ENCODE measurements at regions not wholly inside any gene's neighbourhood (a gene's known extent, or its start where the extent isn't known, plus 50 kb on each side); places are given as distances from the start of the nearest gene placed in this dataset.

DNA sequence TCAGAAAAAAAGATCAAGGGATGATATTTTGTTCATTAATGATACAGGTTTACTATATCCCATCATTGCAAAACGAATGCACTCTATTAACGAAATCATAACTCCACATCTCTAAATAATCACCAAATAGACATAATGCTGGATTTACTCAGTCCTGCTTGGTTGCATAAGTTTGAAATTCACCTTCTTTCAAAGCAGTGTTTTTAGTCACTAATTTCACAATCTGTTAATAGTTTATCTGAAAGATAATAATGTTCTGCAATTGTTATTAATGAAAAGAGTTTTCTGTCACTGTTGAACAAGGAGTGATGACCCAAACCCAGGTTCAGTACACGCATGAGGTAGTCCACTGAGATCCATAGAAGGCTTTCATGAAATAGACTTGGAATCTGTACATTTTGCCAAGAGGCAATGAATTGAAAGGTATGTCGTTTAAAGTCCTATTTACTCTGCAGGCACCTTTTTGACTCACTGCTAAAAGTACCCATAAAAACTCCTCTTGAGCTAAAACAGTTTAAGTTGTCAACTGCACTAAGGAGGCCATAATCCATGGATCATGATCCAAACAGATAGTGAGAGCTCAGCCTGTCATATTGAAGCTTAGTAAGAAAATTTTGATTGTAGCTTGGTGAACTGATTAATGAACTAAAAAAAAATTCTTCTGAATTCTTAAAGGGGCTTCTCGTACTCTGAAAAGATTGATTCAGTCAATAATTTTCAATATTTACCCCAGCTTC lies 75.6 kb upstream of the MBNL1 start:
- no peak overlapping the region for H3K4me3 ChIP-seq (ENCODE audit: insufficient read depth, low read length)
- no peak overlapping the region for H3K27ac ChIP-seq (ENCODE audit: low read depth, low read length)
- no peaks in the 10 kb centered on the region for H4K20me1 ChIP-seq (ENCODE audit: insufficient read depth, low read length)
- no peaks in the 10 kb centered on the region for H3K79me2 ChIP-seq (ENCODE audit: insufficient read depth, low read length)
- H3K9me3 ChIP-seq (ENCODE audit: low read depth, low read length) = no peaks in the 10 kb centered on the region
- no peak for DNase-seq (ENCODE audit: insufficient read length, low spot score, missing footprints)
- no peak overlapping the region for H3K4me2 ChIP-seq (ENCODE audit: insufficient read depth, low read length)
- no peak for TF ChIP-seq CTCF (IDR thresholded peaks at IDR 0.05; ENCODE audit: extremely low read depth, low read depth, low read length)
- peaks cover 12% of the 10 kb centered on the region for H3K4me1 ChIP-seq (ENCODE audit: insufficient read depth, low read length)
- H3K36me3 ChIP-seq (ENCODE audit: insufficient read depth, low read length) = no peaks in the 10 kb centered on the region
- no peaks in the 10 kb centered on the region for H3K27me3 ChIP-seq (ENCODE audit: insufficient read depth, low read length)
- H2AFZ ChIP-seq (ENCODE audit: low read length) = peak overlapping the region; percentile 66

GRCh38 chr3:152193673-152194267 lies 75.0 kb upstream of the MBNL1 start:
- Histone ChIP-seq H4K20me1 (ENCODE audit: insufficient read depth, low read length) (no peaks in the 10 kb centered on the region), H2AFZ (ENCODE audit: low read length) (peak overlapping the region; percentile 66), H3K4me2 (ENCODE audit: insufficient read depth, low read length) (no peak overlapping the region), H3K4me1 (ENCODE audit: insufficient read depth, low read length) (peaks cover 12% of the 10 kb centered on the region), H3K79me2 (ENCODE audit: insufficient read depth, low read length) (no peaks in the 10 kb centered on the region), H3K27me3 (ENCODE audit: insufficient read depth, low read length) (no peaks in the 10 kb centered on the region), H3K27ac (ENCODE audit: low read depth, low read length) (no peak overlapping the region), H3K4me3 (ENCODE audit: insufficient read depth, low read length) (no peak overlapping the region), H3K9me3 (ENCODE audit: low read depth, low read length) (no peaks in the 10 kb centered on the region), H3K36me3 (ENCODE audit: insufficient read depth, low read length) (no peaks in the 10 kb centered on the region)
- TF ChIP-seq CTCF (IDR thresholded peaks at IDR 0.05; ENCODE audit: extremely low read depth, low read depth, low read length) = no peak
- peak; percentile 31 for DNase-seq (ENCODE audit: insufficient read length, low spot score, missing footprints)

- Histone ChIP-seq H3K27ac (ENCODE audit: low read depth, low read length) (no peak overlapping the region), H3K4me2 (ENCODE audit: insufficient read depth, low read length) (no peak overlapping the region), H2AFZ (ENCODE audit: low read length) (no peak overlapping the region), H3K36me3 (ENCODE audit: insufficient read depth, low read length) (no peaks in the 10 kb centered on the region), H3K4me3 (ENCODE audit: insufficient read depth, low read length) (no peak overlapping the region), H4K20me1 (ENCODE audit: insufficient read depth, low read length) (no peaks in the 10 kb centered on the region), H3K27me3 (ENCODE audit: insufficient read depth, low read length) (no peaks in the 10 kb centered on the region), H3K79me2 (ENCODE audit: insufficient read depth, low read length) (no peaks in the 10 kb centered on the region), H3K9me3 (ENCODE audit: low read depth, low read length) (no peaks in the 10 kb centered on the region), H3K4me1 (ENCODE audit: insufficient read depth, low read length) (peaks cover 12% of the 10 kb centered on the region)
- no peak for DNase-seq (ENCODE audit: insufficient read length, low spot score, missing footprints)
- TF ChIP-seq CTCF (IDR thresholded peaks at IDR 0.05; ENCODE audit: extremely low read depth, low read depth, low read length) = no peak
Measured at GRCh38 chr3:152195206-152195605, 73.5 kb upstream of the MBNL1 start.

GRCh38 chr3:152196782-152197181 lies 71.9 kb upstream of the MBNL1 start:
- H3K36me3 ChIP-seq (ENCODE audit: insufficient read depth, low read length) = no peaks in the 10 kb centered on the region
- peak overlapping the region; percentile 56 for H3K4me2 ChIP-seq (ENCODE audit: insufficient read depth, low read length)
- peak overlapping the region; percentile 28 for H3K4me3 ChIP-seq (ENCODE audit: insufficient read depth, low read length)

More at GRCh38 chr3:152196782-152197181, 71.9 kb upstream of the MBNL1 start:
- DNase-seq (ENCODE audit: insufficient read length, low spot score, missing footprints) = no peak
- Histone ChIP-seq H3K4me1 (ENCODE audit: insufficient read depth, low read length) (peaks cover 12% of the 10 kb centered on the region), H3K27ac (ENCODE audit: low read depth, low read length) (peak overlapping the region; percentile 32), H2AFZ (ENCODE audit: low read length) (peak overlapping the region; percentile 64), H4K20me1 (ENCODE audit: insufficient read depth, low read length) (no peaks in the 10 kb centered on the region), H3K27me3 (ENCODE audit: insufficient read depth, low read length) (no peaks in the 10 kb centered on the region), H3K9me3 (ENCODE audit: low read depth, low read length) (no peaks in the 10 kb centered on the region), H3K79me2 (ENCODE audit: insufficient read depth, low read length) (no peaks in the 10 kb centered on the region)
- TF ChIP-seq CTCF (IDR thresholded peaks at IDR 0.05; ENCODE audit: extremely low read depth, low read depth, low read length) = no peak
